Cardiac muscle cell (in vitro differentiated cells and primary cell): ENCODE measurements at regions not wholly inside any gene's neighbourhood (a gene's known extent, or its start where the extent isn't known, plus 50 kb on each side); places are given as distances from the start of the nearest gene placed in this dataset.

Source experiments
- DNase-seq, 2 donors: peaks; one replicate each; pipeline versions ENCODE4 v3.0.0 to v3.0.0-alpha.2; 2010 to 2017; ENCODE audit warnings: low read depth in 1 of 2, low spot score in 1 of 2
- H3K27ac ChIP-seq: fragments of 200-600 bp; sonication (generic); 2 replicates; pipeline ENCODE4 v1.5.1; 2016
- H3K27me3 ChIP-seq: fragments of 200-600 bp; sonication (generic); 2 replicates; pipeline ENCODE4 v1.6.0; 2016; ENCODE audit warnings: control low read depth
- H3K36me3 ChIP-seq: fragments of 200-600 bp; sonication (generic); 2 replicates; pipeline ENCODE4 v1.5.1; 2016; ENCODE audit warnings: control low read depth
- H3K4me1 ChIP-seq: fragments of 200-600 bp; sonication (generic); 2 replicates; pipeline ENCODE4 v1.8.1; 2017; ENCODE audit warnings: low read depth, mild to moderate bottlenecking, mixed run types
- H3K4me3 ChIP-seq: fragments of 200-600 bp; sonication (generic); 2 replicates; pipeline ENCODE4 v1.5.1; 2016; ENCODE audit warnings: mild to moderate bottlenecking
- H3K9me3 ChIP-seq: fragments of 200-600 bp; sonication (generic); 2 replicates; pipeline ENCODE4 v1.5.1; 2017; ENCODE audit warnings: low read depth, mild to moderate bottlenecking, control low read depth
- TF ChIP-seq, protein P1 (sequence below): IDR thresholded peaks from 2 replicates; pipeline ENCODE4 v1.5.1; 2012; ENCODE audit warnings: low read depth, mild to moderate bottlenecking, low read length

DNA sequence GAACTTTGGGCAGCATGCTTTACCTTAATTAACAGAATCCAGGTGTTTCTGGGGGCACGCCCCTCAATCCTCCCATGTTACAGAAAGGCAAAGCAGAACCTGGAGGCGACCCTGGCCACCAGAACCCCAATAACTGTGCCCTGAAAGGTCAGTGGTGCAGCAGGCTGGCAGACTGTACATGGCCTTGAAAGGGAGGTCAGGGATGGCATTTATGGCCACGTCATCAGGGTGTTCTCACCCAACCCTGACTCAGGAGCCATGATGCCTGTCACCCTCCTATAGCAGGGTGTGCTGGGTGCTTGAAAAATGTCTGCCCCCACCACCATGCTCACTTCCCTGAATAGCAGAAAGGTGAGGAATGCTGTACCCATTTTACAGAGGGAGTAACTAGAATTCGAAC, 177.7 kb downstream of the TMEM132E start:
- Histone ChIP-seq H3K27me3 (no peaks in the 10 kb centered on the region), H3K4me1 (no peaks in the 10 kb centered on the region), H3K27ac (no peak overlapping the region), H3K9me3 (no peaks in the 10 kb centered on the region), H3K4me3 (no peak overlapping the region), H3K36me3 (no peaks in the 10 kb centered on the region)
- TF ChIP-seq, protein P1, sequence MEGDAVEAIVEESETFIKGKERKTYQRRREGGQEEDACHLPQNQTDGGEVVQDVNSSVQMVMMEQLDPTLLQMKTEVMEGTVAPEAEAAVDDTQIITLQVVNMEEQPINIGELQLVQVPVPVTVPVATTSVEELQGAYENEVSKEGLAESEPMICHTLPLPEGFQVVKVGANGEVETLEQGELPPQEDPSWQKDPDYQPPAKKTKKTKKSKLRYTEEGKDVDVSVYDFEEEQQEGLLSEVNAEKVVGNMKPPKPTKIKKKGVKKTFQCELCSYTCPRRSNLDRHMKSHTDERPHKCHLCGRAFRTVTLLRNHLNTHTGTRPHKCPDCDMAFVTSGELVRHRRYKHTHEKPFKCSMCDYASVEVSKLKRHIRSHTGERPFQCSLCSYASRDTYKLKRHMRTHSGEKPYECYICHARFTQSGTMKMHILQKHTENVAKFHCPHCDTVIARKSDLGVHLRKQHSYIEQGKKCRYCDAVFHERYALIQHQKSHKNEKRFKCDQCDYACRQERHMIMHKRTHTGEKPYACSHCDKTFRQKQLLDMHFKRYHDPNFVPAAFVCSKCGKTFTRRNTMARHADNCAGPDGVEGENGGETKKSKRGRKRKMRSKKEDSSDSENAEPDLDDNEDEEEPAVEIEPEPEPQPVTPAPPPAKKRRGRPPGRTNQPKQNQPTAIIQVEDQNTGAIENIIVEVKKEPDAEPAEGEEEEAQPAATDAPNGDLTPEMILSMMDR, result no peak
- DNase-seq, result no peak

DNA sequence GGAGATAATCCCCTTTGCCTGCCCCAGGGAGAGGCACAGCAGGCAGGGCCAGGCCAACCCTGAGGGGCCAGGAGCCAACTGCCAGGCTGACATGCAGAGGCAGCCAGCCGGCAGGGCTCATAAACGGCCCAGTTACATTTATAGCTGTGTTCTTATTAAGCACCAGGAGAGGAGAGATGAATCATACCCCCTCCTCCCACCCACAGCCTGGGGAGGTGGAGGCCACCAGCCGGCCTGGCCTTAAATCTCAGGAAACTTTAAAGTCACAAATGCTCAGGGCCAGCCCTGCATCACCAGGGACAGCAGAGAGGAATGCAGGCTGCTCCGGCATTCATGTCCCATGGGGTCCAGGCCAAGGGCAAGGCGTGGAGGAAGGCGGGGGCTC, 177.2 kb downstream of the TMEM132E start:
- H3K36me3 ChIP-seq, result no peaks in the 10 kb centered on the region
- H3K4me3 ChIP-seq, result no peak overlapping the region
- H3K27me3 ChIP-seq, result no peaks in the 10 kb centered on the region
- TF ChIP-seq, protein P1, result no peak
- peak in 1 of 2 donors; percentile 1 for DNase-seq
- no peaks in the 10 kb centered on the region for H3K9me3 ChIP-seq
- no peaks in the 10 kb centered on the region for H3K4me1 ChIP-seq
- H3K27ac ChIP-seq, result no peak overlapping the region

DNA sequence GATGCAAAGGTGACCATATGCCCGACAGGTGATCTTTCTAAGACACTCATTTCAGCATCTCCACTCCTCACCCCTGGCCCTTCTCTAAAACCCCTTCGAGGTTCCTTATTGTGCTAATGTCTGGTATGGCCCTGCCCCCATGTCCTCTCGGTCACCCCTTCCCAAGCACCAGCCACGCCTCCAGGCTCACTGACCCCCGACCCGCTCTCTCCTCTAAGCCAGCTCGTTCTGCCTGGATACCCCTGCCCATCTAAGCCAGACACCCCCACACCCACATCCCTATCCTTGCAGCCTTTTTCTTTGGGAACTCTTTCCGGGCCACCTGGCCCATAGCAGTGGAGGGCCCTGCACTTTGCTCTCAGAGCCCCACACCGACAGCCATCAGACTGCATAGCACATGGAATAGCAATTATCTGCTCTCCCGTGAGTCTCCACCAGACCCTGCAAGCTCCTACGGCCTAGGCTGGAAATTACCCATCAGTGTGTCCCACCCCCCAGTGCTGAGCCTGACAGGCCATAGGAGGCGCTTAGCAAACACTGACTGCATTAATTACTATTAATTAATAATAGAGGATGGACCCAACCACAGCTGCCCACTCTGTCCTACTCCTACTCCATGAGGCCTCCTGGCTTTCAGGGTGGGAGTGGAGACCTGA, 176.7 kb downstream of the TMEM132E start:
- Histone ChIP-seq H3K36me3 (no peaks in the 10 kb centered on the region), H3K4me3 (no peak overlapping the region), H3K4me1 (no peaks in the 10 kb centered on the region), H3K27me3 (no peaks in the 10 kb centered on the region), H3K27ac (no peak overlapping the region), H3K9me3 (no peaks in the 10 kb centered on the region)
- DNase-seq, result no peak
- TF ChIP-seq, protein P1, result no peak

DNA sequence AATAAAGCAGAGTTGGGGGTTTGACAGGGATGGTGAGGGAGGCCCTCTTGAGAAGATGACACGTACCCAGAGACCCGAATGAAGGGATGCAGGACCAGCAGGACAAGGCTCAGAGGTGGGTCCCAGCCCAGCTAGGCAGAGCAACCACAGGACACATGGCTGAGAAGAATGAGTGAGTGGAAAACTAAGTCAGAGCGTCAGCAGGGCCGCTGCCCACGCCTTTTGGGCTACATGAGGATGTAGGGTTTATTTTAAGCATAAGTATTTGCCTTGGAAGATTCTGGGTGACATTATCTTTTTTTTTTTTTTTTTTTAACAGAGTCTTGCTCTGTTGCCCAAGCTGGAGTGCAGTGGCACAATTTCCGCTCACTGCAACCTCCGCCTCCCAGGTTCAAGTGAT, 176.0 kb downstream of the TMEM132E start:
- no peaks in the 10 kb centered on the region for H3K4me1 ChIP-seq
- no peaks in the 10 kb centered on the region for H3K27me3 ChIP-seq
- no peaks in the 10 kb centered on the region for H3K9me3 ChIP-seq
- no peaks in the 10 kb centered on the region for H3K36me3 ChIP-seq
- no peak for DNase-seq
- no peak overlapping the region for H3K27ac ChIP-seq
- TF ChIP-seq, protein P1, result no peak
- no peak overlapping the region for H3K4me3 ChIP-seq

DNA sequence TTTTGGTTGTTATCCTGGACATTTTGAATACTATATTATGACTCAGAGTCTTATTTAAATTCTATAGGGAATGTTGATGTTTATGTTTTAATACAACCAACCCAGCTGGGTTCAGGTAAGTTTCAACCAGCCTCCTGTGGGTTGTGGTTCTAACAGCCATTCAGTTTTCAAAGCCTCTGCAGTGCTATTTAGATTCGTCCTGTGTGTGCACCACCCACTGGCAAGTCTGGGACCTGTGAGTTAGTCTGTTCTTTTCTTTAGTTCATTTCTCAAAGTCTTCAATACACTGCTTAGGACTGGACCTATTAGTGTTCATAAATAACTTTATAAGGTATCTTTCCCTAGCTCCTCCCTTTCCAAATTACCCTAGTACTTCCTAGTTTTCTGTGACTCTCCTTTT, 170.6 kb downstream of the TMEM132E start:
- Histone ChIP-seq H3K27me3 (no peaks in the 10 kb centered on the region), H3K36me3 (no peaks in the 10 kb centered on the region), H3K9me3 (no peaks in the 10 kb centered on the region), H3K4me3 (no peak overlapping the region), H3K27ac (no peak overlapping the region), H3K4me1 (no peaks in the 10 kb centered on the region)
- TF ChIP-seq, protein P1, result no peak
- no peak for DNase-seq
